SK-N-MC (cell line): ENCODE measurements at regions not wholly inside any gene's neighbourhood (a gene's known extent, or its start where the extent isn't known, plus 50 kb on each side); places are given as distances from the start of the nearest gene placed in this dataset.

ENCODE experiments used
- DNase-seq: peaks from one replicate; pipeline ENCODE4 v3.0.0-alpha.2; 2011; ENCODE audit warnings: low read depth, low spot score
- H3K27ac ChIP-seq: fragments of 200-600 bp; sonication (generic); 2 replicates; pipeline ENCODE4 v1.5.1; 2016; ENCODE audit warnings: mixed run types
- H3K36me3 ChIP-seq: fragments of 200-600 bp; sonication (generic); 2 replicates; pipeline ENCODE4 v1.6.1; 2017; ENCODE audit warnings: antibody characterized with exemption, low read length, mixed read lengths; ENCODE audit not compliant: insufficient read depth
- H3K4me3 ChIP-seq: fragments of 200-600 bp; sonication (generic); 2 replicates; pipeline ENCODE4 v1.5.1; 2016
- H3K9ac ChIP-seq: fragments of 200-600 bp; sonication (generic); 2 replicates; pipeline ENCODE4 v1.8.0; 2017; ENCODE audit warnings: mixed run types, mixed read lengths; ENCODE audit not compliant: insufficient read length
- H3K9me3 ChIP-seq: fragments of 200-600 bp; sonication (generic); 2 replicates; pipeline ENCODE4 v1.6.1; 2017; ENCODE audit warnings: low read depth, mild to moderate bottlenecking, antibody characterized with exemption, low read length, moderate library complexity, mixed read lengths
- EZH2 ChIP-seq: fragments of 200-600 bp; sonication (generic); IDR thresholded peaks from one replicate; pipeline ENCODE4 v1.6.1; 2017; ENCODE audit warnings: antibody characterized with exemption
- FOXP2 ChIP-seq: optimal IDR thresholded peaks from 2 replicates; pipeline ENCODE3; 2011; ENCODE audit warnings: mild to moderate bottlenecking, moderate library complexity; ENCODE audit not compliant: insufficient read depth; ENCODE audit errors: extremely low read length, control extremely low read depth
- POLR2AphosphoS5 ChIP-seq: IDR thresholded peaks from 2 replicates; pipeline ENCODE4 v1.6.1; 2012; ENCODE audit warnings: mild to moderate bottlenecking, low read depth, low read length, borderline replicate concordance

DNA sequence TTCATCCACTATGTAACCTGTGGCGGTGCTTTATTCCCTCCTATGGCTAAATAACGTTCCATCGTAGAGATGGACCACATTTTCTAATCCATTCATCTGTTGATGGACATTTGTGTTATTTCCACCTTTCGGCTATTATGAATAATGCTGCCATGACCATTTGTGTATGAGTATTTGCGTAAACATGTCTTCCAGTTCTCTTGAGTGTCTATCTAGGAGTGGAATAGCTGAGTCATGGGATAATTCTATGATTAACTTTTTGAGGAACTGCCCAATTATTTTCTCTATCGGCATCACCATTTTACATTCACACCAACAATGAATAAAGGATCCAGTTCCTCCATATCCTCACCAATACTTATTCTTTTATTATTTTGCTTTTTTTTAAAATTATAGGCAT is 261.9 kb upstream of the SFSWAP start:
- DNase-seq: no peak
- Histone ChIP-seq H3K9me3 (no peaks in the 10 kb centered on the region), H3K4me3 (no peak overlapping the region), H3K36me3 (no peaks in the 10 kb centered on the region), H3K9ac (no peak overlapping the region), H3K27ac (no peak overlapping the region)
- no peak for TF ChIP-seq POLR2AphosphoS5
- no peak for TF ChIP-seq EZH2
- TF ChIP-seq FOXP2: no peak

DNA sequence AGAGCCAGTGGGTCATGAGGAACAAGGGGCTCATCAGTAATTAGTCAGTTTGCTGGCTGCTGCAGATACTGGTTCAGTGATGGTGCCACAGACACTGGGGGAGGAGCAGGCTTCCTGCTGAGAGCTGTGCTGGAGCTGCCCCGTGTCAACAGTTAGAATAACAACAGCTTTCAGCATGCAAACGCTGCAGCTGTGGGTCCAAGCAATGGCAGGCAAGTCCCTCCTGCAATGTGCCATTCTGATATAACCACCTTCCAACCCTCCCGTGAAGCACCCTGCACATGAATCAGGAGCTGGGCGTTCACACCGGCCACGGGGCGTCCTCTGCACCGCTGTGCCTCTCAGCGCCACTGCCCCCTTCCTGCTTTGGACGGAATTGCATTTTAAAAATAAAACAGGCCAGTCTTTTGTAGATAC is 258.4 kb upstream of the SFSWAP start:
- Histone ChIP-seq H3K4me3 (no peak overlapping the region), H3K27ac (no peak overlapping the region), H3K9ac (no peak overlapping the region), H3K9me3 (no peaks in the 10 kb centered on the region), H3K36me3 (no peaks in the 10 kb centered on the region)
- no peak for DNase-seq
- TF ChIP-seq POLR2AphosphoS5: no peak
- TF ChIP-seq EZH2: no peak
- no peak for TF ChIP-seq FOXP2

DNA sequence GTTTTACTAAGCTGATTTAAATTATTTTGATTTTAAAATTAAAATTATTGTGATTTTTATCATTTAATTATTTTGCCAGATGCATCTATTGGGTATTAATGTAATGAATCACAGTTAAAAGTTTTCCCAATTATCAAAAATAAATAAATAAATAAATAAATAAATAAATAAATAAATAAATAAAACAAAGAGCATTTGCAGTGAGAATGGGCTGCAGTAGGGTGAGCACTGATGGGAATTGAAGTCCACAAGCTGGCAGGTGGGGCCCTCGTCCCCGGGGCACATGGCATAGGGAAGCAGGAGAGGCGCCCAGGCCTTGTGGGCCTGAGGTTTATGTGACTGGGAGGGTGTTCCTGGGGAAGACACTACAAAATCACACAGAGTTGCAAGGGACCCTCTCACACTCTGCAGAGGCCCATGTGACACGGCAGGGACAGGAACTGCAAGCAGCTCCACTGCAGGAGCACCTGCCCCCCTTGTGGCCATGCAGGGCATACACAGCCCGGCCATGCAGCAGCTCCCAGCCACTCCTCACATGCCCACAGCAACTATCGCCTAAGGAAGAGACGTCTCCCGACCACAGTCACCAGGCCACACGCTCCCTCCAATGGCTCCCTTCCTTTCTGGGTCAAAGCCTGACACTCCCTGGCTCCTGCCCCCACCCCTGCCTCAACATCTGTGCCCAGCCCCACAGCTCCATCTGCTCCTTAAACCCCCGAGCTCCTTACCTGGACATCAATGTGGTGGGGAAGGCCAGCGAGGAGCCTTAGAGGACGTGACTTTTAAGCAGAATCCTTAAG is 256.3 kb upstream of the SFSWAP start:
- Histone ChIP-seq H3K9me3 (no peaks in the 10 kb centered on the region), H3K9ac (no peak overlapping the region), H3K4me3 (no peak overlapping the region), H3K36me3 (no peaks in the 10 kb centered on the region), H3K27ac (no peak overlapping the region)
- no peak for TF ChIP-seq FOXP2
- TF ChIP-seq EZH2: no peak
- no peak for TF ChIP-seq POLR2AphosphoS5
- DNase-seq: no peak

GRCh38 chr12:131455218-131455506 is 255.7 kb upstream of the SFSWAP start:
- Histone ChIP-seq H3K27ac (no peak overlapping the region), H3K36me3 (no peaks in the 10 kb centered on the region), H3K4me3 (no peak overlapping the region), H3K9me3 (no peaks in the 10 kb centered on the region), H3K9ac (no peak overlapping the region)
- TF ChIP-seq EZH2 (no peak), FOXP2 (no peak), POLR2AphosphoS5 (no peak)
- DNase-seq: no peak

DNA sequence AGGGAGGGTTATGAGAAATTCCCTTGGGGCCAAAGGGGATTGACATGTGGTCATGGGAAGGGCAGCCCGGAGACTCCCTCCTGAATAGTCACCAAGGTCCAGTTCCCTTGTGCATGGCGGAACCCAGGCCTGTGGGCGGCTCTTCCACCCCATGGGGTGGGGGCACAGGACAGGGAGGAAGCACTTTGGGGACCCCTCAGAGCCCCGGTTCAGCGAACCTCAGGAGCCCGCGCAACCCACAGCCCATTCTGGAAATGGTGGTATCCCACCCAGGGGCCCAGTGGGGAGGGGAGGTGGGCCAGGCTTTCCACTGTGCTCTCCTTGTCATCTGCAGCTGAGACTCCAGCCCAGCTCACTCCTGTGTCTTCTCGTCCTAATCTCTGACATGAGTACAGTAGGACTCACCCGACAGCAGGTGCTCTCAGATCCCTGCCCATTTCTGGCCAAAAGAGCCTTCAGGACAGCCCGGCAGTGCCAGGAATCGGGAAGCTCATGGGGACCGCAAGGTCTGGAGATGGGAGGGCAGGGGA is 255.2 kb upstream of the SFSWAP start:
- Histone ChIP-seq H3K9me3 (no peaks in the 10 kb centered on the region), H3K4me3 (no peak overlapping the region), H3K9ac (no peak overlapping the region), H3K27ac (no peak overlapping the region), H3K36me3 (no peaks in the 10 kb centered on the region)
- DNase-seq: no peak
- TF ChIP-seq EZH2 (no peak), POLR2AphosphoS5 (no peak), FOXP2 (no peak)

GRCh38 chr12:131456301-131457027 is 254.4 kb upstream of the SFSWAP start:
- Histone ChIP-seq H3K4me3 (no peak overlapping the region), H3K9me3 (no peaks in the 10 kb centered on the region), H3K36me3 (no peaks in the 10 kb centered on the region), H3K9ac (no peak overlapping the region), H3K27ac (no peak overlapping the region)
- DNase-seq: no peak
- no peak for TF ChIP-seq EZH2
- no peak for TF ChIP-seq FOXP2

DNA sequence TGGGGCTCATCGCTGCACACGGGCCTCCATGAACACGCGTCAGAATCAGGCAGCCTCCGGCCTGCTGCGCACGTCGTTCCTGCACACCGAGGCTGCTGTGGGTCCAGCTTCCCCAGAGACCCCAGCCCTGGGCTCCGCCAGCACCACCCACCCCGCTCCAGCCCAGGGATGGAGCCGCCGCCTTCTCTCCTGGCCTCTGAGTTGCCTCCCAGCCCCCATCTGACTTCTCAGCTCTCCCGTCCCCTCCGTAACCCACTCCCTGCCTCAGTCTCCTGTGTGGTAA is 253.9 kb upstream of the SFSWAP start:
- H3K4me3 ChIP-seq: no peak overlapping the region
- no peak for DNase-seq
- no peaks in the 10 kb centered on the region for H3K36me3 ChIP-seq
- no peak overlapping the region for H3K9ac ChIP-seq
- no peak for TF ChIP-seq EZH2
- no peaks in the 10 kb centered on the region for H3K9me3 ChIP-seq
- no peak overlapping the region for H3K27ac ChIP-seq

DNA sequence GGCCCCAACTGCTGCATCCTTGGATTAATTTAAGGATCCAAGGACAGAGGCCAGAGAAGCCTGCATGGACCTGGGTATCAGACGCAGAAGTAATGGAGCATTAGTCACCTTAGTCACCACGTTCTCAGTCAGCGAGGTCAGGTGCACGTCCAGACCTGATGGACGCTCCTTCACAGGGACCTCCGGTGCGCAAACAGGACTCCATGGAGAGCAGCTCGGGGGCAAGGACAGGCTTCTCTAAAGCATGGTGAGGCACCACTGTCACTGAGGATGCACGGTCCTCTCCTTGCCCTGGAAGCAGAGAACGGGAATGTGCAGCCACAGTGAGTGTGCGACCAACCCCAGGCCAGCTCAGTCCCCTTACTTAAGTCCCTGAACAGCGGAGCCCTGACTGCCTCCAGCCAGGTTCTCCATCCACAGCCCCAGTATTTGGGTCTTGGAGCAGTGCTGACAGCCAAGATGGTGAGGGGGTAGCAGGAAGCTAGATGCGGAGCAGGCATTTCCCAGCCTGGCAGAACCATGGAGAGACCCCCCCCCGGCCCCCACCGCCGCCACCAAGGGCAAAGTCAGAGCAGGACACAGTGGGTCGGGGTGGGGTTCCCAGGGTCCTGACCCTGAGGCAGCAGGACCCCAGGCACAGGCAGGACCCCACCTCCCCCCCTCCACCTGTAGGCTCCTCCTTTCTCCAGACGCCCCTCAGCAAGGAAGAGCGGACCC is 253.4 kb upstream of the SFSWAP start:
- TF ChIP-seq EZH2 (no peak), POLR2AphosphoS5 (no peak)
- DNase-seq: no peak
- Histone ChIP-seq H3K9me3 (no peaks in the 10 kb centered on the region), H3K27ac (no peak overlapping the region), H3K9ac (no peak overlapping the region), H3K4me3 (no peak overlapping the region), H3K36me3 (no peaks in the 10 kb centered on the region)

DNA sequence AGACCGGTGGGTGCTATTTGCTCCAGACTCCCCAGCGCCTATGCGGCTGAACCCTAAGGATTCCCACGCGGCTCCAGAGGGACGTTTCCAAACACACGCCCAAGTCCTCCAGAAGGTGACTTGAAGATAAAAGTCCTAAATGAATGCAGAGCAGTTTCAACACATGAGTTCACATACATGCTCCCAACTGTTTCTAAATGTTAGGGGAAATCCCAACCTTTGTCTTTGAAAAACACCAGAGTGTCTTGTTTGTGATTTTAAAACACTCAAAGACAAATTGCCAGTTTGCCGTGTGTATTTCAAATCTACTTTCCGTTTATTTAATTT is 252.9 kb upstream of the SFSWAP start:
- no peak for DNase-seq
- Histone ChIP-seq H3K9ac (no peak overlapping the region), H3K36me3 (no peaks in the 10 kb centered on the region), H3K9me3 (no peaks in the 10 kb centered on the region), H3K27ac (no peak overlapping the region), H3K4me3 (no peak overlapping the region)
- no peak for TF ChIP-seq POLR2AphosphoS5
- no peak for TF ChIP-seq EZH2
- no peak for TF ChIP-seq FOXP2
